Stimulated activated CD4-positive, alpha-beta T cell treated with anti-CD3 and anti-CD28 coated beads, Interleukin-12 subunit alpha, Interleukin-12 subunit beta, amount 100 ng/mL, for 4 hours (primary cell): ENCODE measurements at regions not wholly inside any gene's neighbourhood (a gene's known extent, or its start where the extent isn't known, plus 50 kb on each side); places are given as distances from the start of the nearest gene placed in this dataset.
"Not testable (repeated sequence)": the region's sequence is repeated elsewhere in the genome, so short reads cannot be mapped to it uniquely, and the experiment has no call there.

ENCODE experiments used
- DNase-seq: peaks from one replicate; pipeline ENCODE4 v3.0.0-alpha.2; 2020

DNA sequence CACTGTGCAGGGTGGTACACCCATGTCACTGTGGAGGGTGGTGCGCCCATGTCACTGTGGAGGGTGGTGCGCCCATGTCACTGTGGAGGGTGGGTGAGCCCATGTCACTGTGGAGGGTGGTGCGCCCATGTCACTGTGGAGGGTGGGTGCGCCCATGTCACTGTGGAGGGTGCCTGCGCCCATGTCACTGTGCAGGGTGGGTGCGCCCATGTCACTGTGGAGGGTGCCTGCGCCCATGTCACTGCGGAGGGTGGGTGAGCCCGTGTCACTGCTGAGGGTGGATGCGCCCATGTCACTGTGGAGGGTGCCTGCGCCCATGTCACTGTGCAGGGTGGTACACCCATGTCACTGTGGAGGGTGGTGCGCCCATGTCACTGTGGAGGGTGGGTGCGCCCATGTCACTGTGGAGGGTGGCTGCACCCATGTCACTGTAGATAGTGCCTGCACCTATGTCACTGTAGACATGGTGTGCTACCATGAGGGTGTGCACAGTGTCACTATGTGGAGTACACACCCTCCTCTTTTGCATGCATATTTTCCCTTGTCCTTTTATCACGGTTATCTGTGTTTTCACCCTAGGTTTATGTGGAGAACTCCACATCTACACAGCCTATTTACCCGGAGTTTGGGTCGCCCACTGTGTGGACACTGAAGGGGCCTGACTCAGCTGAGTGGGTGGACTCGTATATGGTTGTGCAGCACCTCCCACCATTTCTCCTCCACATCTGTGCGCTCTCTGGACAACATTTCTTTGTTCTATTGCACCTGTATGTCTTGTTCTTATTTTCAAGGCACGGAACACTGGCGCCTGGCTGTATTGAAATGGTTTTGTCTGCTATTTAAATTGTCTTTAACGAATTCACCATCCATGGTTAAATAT, 222.4 kb downstream of the ERMARD start:
- not testable (repeated sequence) for DNase-seq

DNA sequence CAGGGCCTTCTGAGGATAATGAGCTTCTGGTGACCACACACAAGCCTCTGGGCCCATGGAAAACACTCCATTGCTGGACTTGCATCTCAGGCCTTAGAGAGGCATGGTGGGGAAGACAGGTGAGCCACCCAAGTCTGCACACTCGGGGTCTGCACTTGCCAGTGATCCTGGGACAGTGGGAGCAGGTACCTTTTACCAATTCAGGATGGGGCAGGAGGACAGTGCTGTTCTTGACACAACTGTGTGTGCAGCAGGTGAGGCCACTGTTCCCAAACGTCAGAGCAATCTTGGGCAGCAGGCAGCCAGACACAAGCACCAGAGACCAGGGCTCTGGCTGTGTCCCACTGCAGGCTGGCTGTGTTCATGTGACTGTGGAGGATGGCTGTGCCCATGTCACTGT, 221.3 kb downstream of the ERMARD start:
- DNase-seq = no peak

DNA sequence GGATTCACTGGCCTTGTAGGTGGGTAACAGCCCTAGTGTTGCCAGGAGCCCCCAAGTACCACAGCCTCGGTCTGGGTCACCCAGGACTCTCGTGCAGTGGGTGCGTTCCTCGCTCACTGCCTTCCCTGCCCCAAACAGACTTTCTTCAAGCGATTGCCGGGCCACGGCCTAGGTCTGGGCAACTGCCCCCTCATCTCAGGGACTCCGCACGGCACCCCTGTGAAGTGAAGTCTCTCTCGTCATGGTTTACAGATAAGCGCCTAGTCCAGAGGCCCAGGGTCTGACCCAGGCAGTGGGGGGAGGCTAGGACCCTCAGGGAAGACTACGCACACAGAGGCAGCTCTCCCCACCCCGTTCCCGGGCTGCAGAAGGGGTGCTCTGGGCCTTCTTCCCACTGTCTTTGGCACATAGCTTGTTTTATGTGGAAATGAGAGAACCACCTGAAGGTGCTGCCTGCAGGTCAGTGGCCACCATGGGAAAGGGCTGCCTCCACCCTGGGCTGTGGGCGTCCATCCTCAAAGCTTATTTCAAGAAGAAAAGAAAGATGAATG, 220.8 kb downstream of the ERMARD start:
- no peak for DNase-seq

DNA sequence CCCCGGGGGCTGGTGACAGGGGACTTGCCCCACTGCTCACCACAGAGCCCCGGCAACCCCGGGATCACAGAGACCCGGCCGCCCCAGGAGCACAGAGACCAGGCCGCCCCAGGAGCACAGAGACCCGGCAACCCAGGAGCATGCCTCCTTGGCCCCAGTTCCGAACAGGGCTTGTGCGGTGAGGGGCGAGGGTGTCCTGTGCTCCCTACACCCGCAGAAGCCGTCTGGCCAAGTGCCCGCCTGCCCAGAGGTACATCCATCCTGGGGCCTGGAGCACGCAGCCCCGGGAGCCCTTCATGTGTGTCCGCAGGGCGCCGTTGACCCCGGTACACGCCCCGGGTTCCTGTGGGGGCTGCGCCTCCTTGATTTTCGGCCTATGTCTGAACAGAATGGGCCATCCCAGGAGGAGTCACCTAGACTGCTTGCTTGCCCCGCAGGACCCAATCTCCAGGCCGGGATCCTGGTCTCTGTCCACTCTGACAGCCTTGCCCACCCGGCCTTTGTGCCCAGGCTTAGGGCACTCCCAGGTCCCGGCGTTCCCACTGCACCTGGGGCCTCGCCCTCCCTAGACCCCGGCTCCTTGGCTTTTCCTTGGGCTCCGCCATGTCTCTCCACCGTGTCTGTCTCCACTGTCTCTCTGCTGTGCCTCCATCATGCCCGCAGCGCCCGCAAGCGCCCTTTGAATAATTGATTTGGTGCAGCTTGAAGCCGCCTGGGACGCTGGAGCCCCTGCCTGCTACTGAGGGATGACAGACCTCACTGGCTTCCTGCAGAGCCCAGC, 219.8 kb downstream of the ERMARD start:
- no peak for DNase-seq

DNA sequence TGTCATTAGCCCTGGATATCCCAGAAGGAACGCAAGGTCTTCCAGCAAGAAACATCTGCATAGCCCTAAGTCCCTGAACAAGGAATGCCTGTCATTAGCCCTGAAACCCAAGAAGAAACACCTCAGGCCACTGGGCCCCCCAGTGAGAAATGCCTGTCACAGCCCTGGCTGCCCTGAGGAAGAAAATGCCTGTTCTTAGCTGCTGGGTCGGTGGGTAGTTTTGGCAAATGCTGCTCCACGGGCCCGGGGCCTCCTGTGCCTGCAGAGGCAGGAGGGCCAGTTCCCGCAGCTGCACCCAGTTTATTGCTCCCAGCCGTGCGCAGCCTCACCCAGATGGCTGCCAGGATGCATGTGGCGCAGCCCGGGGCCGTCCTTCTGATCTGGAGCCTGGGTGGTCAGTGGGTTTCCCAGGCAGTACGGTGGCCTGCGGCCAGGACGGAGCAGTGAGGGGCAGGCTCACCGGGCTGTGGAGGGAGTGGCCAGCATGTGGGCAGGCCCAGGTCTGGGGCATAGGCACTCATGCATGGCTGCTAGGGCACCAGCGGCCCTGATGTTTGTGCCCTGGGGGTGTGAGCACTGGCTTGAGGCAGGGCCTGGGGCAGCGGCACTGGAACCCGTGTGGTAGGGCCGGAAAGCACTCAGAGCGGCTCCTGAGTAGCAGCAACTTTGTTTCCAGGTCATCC, 219.0 kb downstream of the ERMARD start:
- DNase-seq = no peak

DNA sequence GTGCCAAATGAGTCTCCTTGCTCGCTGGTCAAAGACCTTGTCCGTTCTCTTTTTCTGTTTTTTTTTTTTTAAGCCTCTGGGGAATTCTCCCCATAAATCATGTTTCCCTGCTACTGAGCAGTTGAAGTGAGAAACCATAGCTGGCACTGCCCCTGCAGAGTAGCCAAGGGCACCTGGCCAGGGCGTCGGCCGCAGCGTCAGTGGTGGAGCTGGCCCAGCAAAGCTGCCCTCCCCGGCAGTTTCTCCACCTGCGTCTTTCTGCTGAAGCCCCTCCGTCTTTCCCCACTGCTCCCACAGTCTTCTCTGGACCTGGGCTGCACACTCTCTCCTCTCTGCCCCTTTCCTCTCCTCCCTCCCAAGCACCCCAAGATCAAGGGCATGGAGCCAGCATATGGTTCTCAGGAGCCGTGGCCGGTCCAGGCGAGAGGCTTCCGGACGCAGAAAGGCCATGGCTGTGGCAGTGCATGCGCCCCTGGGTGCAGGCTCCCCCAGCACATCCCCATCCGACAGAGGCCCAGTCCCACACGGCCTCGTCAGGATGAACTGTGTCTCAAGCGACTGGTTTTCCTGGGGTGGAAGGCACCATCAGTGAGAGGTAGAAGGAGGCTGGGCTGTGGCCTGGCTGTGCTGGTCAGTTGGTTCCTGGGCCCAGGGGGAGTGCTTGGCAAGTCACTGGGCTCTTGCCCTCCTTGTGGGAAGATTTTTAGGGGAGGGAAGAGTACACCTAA, 218.1 kb downstream of the ERMARD start:
- no peak for DNase-seq

DNA sequence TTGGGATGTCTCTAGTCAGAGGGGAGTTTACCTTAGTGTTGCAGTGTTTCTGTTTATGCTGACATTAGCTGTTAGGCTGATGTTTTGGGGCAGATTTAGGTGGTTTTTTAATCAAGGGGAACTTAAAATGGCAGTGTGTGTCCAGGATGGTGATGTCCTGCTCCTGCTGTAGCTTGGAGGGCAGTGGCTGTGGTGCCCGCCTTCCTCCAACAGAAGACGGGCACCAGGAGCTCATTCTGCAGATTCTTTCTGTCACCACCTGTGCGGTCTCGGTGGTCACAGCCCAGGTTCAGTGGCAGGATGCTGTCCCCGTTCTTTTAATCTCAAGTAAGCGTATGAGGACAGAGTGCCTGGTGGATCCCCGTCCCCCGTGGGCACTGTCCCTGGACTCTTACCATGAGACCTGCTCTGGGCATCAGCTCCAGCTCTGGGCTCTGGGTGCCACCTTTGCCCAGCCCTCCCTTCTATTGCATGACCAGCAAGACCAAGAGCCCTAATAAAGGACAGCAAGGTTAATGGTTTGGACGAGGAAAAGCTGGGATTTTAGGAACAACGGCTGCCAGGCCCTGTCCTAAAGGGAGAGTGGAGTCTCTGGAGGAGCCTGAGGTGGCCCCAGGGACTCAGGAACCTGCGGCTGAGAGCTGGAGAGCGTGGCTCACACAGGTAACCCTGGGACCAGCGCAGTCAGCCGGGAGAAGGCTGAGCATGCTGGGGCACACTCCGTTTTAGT, 217.3 kb downstream of the ERMARD start:
- DNase-seq = no peak

DNA sequence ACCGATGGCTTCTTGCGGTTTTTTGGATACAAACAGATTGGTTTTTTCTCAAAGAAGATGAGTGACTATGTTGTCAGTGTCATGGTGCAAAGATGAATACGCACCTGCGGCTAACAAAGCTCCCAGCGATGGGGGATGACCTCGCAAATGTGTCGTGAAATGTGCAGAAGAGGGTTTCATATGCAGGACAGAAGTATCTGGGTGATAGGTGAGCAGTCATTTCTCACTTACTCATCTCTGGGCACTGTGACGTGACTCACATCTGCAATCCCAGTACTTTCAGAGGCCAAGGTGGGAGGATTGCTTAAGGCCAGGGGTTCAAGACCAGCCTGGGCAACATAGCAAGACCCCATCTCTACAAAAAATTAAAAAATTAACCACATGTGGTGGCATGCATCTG, 216.3 kb downstream of the ERMARD start:
- DNase-seq = no peak

DNA sequence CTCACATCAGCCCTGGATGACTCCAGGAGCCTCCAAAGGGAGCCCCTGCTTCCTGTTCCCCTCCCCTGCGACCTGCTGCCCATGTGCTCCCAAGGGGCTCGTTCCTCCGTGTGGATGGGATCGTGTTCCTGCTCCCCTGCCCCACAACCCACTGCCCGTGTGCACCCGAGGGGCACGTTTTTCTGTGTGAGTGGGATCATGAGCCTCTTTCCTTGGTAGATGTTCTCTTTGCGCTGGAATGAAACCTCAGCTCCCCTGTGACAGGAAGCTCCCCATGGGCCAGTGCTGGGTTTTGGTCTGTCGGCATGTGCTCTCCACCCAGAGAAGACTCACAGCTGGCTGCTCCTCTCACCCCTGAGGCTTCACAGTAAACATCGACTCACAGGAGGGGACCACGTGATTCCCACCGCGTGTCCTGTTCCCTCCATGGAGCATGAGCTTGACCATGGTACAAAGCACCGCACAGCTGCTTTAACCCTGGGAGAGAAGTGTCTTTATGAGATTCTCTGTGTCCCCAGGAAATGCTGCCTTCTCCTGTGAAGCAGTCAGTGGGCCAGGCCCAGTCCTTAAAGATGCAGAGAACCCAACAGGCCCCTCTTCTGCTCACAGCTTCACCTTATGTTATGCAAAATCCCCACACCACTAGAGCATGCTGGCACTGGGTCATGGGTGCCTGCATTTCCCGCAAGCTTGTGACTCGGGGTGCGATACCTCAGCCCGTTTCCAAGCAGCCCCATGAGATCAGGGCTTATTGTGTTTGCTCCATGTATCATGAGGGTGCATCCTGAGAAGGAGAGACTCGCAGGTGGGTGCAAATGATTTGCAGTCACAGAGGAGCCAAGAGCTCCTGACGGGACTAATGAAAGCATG, 215.1 kb downstream of the ERMARD start:
- no peak for DNase-seq

DNA sequence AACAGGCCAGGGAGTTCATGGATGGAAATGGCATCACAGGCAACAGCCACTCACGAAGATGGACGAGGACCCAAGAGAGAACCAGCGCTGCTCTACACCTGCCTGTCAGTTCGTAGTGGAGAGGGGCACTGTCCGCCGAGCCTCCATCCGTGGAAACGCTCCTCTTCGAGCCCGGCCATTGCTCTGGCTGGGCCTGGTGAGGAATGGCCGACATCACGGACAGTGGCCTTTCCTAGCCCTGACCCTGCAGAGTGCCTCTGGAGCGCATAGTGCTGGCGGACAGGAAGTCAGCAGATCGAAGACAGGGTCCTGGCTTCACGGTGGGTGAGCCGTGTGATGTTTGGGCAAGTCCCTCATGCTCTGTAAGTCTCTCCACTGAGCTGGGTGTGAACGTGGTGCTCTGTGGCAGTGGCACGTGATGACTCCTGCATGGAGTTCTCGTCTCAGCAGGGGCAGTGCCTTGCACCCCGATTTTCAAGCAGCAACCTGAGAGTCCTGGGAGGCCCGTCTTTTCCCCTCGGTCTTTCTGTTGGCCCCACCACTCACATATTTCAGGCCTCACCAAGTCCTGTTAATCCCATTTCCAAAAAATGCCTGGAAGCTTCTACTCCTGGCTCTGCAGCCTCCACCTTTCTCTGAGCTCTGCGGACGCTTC, 214.4 kb downstream of the ERMARD start:
- no peak for DNase-seq

DNA sequence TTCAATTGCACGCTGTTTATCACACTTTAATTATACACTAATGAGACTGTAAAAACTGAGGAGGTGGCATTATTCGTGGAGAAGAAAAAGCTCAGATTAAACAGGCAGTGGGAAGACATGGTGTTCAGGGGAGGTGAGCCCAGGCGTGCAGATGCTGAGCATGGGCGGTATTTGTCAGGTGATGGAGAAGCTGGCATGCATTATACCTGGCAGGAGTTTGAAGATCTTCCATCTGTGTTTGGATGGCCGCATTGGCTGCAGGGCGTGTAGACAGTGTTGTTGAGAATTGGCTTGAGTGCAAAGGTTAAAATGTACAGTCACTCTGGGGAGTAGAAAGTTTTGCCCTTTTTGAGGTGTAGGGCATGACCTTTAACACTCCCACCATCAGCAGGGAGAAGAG, 213.8 kb downstream of the ERMARD start:
- DNase-seq = no peak

DNA sequence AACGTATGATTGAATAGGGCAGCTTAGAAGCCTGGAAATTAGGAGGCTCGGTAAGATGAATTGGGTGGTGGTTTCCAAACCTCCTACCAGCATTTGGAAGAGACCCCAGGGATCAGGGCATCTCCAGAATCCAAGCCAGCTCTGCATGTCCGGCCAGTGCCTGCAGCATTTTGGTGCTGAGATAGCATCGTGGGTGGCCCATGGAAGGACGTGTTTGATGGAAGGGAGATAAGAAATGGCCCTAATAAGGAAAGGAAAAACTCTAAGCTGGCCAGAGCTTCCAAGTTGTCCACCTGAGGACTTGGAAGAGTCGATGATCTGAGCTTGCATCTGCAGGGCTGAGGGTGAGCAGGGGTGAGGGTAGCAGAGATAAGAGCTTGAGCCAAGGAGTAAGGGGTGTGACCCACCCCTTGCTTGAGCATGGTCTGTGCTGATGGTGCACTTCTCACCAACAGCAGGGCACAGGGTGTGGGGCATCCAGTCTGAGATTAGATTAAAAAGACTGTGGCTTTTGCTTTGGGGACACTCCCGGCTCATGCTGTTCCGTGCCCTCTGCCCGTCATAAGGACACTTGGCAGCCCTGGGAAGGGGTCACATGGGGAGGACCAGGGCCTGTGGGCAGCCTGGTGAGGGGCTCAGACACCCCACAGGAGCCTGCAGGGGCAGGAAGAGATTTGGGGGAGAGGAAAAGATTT, 213.2 kb downstream of the ERMARD start:
- no peak for DNase-seq

DNA sequence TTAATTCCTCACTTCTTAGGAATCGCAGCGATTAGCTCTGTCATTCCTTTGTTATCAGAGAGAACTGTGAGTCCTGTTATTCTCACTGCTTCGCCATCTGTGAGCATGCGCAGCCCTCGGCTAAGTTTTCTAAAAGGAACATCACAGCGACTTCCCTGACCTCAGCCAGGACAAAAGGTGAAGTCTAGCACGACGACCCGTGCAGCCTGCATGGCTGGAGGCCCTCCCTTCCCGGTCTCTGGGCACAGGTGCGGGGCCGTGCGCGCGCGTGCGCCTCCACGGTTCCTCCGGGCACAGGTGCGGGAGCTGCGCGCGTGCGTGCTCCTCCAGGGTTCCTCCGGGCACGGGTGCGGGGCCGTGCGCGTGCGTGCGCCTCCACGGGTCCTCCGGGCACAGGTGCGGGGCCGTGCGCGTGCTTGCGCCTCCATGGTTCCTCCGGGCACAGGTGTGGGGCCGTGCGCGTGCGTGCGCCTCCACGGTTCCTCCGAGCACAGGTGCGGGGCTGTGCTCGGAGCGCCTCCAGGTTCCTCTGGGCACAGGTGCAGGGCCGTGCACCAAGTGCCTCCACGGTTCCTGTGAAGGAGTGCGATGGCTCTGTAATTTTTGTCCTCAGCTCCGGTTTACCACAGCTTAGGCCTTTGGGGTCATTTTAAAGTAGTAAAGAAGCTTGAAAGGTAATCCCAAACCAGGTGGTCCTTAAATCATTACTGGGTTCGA, 212.3 kb downstream of the ERMARD start:
- DNase-seq = no peak

DNA sequence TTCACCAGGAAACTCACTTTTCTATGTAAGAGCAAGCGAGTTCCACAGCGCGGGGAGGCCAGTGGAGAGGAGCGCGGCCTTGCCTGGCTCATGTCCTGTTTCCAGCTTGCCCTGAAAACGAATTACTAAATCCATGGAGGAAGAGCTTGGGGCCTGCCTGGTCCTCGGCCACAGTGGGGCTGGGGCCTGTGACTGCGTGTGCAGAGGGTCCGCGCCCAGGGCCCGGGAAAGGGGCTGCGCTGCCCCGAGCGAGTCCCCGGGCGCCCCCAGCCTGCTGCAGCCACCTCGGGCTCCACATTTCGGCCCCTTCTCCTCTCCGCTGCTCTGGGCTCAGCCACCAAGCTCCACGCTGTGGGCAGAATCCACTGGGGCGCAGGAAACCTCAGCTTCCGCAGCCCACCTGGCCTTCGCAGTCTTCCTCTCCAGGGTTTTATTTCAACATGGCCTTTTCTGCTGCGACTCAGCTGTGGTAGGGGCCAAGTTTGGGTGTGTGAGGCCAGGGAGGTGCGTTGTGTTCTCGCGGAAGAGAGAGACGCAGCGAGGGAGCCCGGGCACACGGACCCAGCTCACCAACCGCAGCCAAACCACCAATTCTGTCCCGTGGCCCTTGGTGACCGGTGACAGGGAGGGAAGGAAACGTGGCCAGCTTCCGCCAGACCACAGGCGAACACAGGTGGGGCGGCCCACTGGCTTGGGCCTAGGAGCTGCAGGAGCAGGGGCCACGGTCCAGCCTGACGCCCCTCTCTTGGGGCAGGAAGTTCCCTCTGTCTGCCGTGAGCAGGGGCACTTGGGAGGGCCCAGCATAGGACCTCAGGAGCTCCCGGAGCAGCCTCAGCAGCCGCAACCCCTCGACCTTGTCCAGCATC, 211.4 kb downstream of the ERMARD start:
- no peak for DNase-seq

DNA sequence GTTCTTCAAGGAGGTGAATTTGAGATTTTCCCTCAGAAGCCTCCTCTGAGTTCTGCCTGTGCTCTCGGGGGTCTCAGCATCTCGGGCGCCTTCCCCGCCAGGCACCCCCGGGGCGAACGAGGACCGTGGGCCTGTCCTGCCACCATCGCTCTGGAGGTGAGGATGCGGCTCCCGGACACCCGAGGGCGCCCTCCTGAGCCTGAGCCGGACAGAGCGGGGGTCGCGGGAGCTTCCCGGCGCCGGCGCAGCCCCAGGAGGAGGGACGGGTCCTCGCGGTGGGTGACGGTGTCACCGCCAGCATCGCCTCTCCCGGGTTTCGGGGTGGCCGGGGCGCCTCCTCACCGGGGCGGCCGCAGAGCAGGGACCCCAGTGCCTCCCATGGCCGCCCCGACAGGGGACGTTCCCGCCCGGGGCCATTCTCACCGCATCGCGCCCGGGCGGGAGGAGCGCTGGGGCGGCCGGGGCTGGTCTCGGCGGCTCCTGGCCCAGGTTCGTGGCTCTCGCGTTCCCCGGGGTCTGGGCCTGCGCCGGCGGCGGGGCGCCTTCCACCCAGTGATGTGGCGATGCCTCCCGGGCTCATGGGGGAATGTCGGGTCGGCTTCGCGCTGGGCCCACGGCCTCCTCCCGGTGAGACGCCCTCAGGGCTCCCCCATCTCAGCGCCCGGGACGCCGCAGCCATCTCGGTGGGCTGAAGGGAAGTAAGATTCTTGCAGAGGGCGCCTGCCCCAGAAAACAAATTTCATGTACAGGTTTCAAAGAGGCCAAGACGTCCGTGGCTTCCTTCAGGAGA, 210.5 kb downstream of the ERMARD start:
- DNase-seq = peak; percentile 18

DNA sequence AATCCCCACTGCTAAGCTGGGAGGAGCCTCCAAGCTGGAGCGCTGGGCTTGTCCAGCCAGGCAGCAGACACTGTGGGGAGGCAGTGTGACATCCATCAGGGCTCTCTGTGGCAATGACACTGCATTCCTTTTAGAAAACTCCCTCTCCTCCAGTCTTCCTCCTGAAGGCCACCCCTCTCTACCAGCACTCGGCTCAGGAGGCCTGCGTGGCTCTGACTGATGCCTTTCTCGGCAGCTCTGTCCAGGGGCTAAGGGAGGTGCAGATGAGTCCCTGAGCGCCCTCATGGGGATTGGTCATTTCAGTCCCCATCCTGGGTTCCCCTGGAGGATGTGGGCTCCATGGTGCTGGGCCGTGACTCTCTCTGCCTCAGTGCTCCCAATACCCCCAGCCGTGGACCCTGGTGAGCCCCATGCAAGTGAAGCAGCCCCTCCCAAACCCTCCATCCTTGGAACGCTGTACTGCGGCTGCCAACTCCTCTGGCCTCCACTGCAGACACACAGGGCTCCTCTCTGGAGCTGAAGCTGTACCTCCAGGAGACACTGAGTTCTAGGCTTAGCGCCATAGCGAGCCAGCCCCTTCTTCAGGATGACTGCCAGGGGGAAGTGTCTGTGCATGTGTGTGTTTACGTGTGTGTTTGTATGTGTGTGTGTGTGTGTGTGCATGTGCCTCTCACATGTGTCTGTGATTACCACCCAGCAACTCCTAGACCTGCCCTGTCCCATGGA, 209.6 kb downstream of the ERMARD start:
- no peak for DNase-seq
